ENCODE measurements at regions not wholly inside any gene's neighbourhood (a gene's known extent, or its start where the extent isn't known, plus 50 kb on each side); places are given as distances from the start of the nearest gene placed in this dataset.

DNA sequence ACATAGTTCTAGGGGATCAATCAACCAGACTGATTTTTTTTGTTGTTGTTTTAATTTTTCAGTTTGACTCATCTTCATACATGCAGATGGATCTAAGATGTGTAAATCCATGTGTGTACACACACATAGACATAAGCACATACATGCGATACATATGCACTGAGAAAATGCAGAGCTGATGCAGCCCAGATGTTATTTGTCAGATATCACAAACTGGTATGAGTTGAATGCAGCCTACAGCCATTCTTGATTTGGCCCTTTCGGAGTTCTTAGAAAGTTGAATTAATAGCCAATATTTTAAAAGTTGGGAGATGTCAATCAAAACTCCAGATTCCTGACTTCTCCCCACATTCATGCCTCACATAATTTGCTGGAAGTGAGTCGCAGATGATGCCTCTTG is 180.4 kb downstream of the SPATA18 start:
- no peak for DNase-seq

- DNase-seq, result no peak
These were observed 183.7 kb downstream of the SPATA18 start for GRCh38 chr4:52234561-52235440.

- DNase-seq, result no peak
These were observed 184.6 kb downstream of the SPATA18 start for GRCh38 chr4:52235552-52236201.

GRCh38 chr4:52241916-52242315 is 190.8 kb downstream of the SPATA18 start:
- DNase-seq, result no peak

DNA sequence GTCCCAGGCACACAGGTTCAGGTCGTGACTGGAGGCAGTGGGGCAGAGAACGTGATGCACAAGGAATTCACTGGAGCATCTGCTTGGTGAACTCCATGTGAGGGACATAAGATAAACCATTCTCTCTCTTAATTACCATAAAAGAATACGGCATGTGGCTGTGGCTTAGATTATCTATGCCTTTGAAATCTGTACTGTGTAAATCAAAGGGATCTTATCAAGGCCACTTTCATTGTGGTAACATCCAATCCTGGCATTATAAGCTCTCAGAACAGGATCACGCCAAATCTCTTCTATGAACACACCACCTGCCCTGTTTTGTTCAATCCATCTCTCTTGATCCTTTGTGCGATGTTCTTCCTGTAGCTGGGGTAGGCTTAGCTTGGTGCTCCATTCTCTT is 192.3 kb downstream of the SPATA18 start:
- DNase-seq, result no peak

- DNase-seq, result no peak
These were observed 193.1 kb downstream of the SPATA18 start for GRCh38 chr4:52244103-52244775.

DNA sequence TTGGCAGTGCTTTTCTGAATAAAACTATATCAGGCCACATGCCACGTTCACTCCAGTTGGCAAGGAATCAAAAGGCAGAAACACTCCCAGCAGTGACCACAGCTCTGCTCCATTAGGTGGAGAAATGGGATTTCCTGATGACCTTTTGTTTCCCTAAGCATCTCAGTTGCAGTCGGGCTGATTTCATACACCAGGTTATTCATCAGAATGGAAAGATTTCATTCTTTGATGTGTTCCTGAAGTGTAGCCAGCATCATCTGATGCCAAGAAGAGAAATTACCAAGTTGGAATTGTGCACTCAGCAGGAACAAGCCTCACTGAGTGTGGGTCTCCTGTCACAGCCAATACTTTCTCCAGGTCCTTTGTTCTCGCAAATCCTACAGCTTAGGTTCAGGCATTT is 193.7 kb downstream of the SPATA18 start:
- no peak for DNase-seq

DNA sequence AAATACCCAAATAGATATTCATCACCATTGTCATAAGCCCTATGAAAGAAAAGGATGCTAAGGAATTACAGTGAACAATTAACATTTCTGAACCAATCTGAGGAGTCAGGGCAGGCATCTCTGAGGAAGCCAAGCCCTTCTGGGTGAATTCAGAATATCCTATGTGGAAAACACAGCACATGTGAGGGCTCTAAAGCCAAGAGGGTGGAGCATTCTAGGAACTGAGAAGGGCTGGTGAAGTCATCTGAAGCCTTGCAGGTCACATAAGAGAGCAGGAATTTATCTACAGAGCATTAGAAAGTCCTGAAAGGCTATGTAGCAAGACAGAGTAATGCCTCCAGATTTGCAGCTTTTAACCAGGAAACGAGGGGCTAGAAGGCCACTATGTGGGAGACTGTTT is 195.7 kb downstream of the SPATA18 start:
- no peak for DNase-seq

GRCh38 chr4:52247941-52248340 is 196.8 kb downstream of the SPATA18 start:
- no peak for DNase-seq

GRCh38 chr4:52248820-52249219 is 197.7 kb downstream of the SPATA18 start:
- DNase-seq, result no peak

DNA sequence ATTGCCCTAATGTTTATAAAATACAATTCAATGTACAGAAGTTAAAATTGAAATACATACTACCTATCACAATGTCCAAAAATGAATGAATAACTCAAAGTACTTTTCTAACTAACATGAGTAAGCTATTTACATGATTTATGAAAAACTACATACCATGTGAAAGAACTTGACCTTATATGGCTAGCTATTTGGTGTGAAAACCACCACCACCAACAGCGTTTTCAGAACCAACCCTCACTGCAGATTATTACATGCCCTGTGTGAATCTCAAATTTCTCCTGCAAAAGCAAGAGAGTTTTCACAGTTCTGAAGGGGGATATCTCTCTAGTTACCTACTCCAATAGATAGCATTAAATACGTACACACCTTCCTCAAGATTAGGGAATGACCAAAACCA is 198.5 kb downstream of the SPATA18 start:
- no peak for DNase-seq

DNA sequence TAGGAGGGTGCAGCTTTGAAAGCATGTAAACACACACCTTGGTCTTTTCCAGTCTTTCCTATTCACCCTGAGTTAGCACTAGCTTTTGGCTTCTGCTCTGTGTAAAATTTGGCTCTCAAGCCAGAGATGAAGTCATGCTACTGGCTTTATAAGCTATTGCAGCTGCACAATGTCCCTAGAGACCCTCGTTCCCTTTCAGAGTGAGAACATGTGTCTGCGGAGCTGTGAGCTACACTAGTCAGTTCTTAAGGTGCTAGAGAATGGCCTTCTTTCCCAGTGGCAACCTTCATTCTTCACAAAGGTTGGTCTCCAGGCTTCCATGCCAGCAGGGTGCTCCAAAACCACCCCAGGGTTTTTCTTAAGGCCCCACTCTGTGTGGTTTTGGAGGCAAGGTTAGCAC is 199.1 kb downstream of the SPATA18 start:
- DNase-seq, result no peak

GRCh38 chr4:52251864-52252263 is 200.8 kb downstream of the SPATA18 start:
- no peak for DNase-seq

- no peak for DNase-seq
These were observed 201.9 kb downstream of the SPATA18 start for GRCh38 chr4:52253025-52253424.

DNA sequence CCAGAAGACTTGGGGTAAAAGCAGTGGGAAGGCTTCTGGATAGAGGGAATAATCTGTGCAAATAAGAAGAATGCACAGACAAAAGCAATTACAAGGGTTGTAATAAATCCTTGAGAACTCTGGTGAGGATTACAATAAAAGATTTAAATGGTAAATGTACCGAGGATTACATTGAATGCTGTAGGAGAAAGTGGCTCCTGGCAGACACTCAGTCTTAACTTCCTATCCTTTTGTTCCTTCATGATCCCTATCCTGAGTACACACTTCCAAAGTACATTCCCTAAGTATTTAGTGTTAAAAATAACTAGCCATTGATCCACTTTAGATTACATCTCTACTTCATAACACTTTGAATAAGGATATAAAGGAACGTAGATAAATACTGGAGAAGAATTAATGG is 205.4 kb downstream of the SPATA18 start:
- DNase-seq, result no peak

- no peak for DNase-seq
These were observed 208.9 kb downstream of the SPATA18 start for GRCh38 chr4:52259978-52260377.

DNA sequence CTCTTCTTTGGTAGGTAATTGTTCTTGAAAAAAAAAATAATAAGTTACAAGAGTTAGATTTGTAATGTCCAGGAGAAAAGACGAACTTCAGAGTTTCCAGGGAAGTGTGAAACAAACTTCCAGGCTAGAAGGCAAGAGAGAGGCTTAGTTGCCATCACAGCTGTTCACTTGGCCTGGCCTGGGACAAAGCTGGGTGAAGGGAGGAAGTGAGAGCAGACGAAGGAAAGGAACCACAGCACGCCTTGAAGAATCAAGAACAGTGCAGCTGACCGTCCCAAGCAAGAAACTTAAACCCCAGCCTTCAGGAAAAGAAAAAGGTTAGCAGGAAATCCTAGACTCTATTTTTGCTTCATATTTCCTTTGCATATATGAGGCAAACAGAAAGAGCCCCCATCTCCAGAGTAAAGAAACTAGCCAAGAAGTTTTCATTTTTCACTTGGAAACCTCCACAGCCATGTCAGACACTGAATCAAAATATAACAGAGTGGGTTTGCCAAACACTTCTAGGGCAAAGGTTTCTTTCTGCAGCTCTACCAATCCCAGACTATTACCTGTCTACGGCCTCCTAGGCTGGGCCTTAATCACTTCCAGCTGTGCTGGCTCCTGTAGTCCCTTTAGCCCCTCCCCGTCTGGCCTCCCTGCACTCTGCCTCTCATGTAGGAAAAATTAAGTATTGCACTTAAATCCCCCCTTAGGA is 209.6 kb downstream of the SPATA18 start:
- peak in 8 of 56 donors; percentile 0 to 24 (median 5) for DNase-seq

DNA sequence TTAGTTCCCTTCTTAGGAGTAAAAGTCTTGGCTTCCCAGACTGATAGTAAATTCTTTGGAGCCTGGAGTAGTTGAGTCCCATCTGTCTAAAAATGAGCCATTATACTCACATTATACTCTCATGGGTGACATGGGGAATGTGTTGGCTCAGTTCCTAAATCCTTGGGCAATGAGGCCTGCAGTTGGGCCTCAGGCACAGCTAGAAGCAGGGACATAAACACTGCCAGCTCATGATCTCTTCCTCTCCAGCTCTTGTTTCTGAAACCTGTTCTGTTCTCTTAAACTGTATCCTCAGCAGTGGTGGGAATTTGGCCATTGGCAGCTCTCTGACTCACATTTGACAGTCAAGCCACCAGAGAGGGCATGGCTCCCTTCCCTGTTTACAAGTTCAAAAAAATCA is 212.5 kb downstream of the SPATA18 start:
- no peak for DNase-seq

GRCh38 chr4:52265781-52266525 is 214.8 kb downstream of the SPATA18 start:
- no peak for DNase-seq

- DNase-seq, result no peak
These were observed 215.5 kb downstream of the SPATA18 start for GRCh38 chr4:52266537-52267137.

- DNase-seq, result no peak
These were observed 218.7 kb downstream of the SPATA18 start for GRCh38 chr4:52269761-52270160.

All from nucleus accumbens (tissue), 56 donors.